ENCODE measurements at regions not wholly inside any gene's neighbourhood (a gene's known extent, or its start where the extent isn't known, plus 50 kb on each side); places are given as distances from the start of the nearest gene placed in this dataset.

DNA sequence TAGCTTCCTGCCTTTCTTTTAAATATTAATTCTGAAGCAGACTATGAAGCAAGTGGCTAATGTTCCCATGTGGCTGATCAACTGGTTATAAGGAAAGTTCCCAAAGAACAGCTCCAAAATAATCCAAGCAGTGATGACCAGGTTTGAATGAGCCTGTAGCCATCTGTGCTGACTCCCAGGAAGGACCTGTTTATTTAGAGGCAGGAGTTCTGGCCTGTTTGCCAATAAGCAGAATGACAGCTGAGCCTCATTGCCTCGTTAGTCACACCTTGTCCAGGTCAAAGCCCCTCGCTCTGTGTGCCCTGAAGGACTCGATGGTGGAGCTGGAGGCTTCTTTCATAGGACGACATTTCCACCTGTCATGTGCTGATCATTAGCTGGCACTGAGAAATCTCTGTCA lies 97.4 kb downstream of the TMEM170B start:
- TF ChIP-seq, protein P1, sequence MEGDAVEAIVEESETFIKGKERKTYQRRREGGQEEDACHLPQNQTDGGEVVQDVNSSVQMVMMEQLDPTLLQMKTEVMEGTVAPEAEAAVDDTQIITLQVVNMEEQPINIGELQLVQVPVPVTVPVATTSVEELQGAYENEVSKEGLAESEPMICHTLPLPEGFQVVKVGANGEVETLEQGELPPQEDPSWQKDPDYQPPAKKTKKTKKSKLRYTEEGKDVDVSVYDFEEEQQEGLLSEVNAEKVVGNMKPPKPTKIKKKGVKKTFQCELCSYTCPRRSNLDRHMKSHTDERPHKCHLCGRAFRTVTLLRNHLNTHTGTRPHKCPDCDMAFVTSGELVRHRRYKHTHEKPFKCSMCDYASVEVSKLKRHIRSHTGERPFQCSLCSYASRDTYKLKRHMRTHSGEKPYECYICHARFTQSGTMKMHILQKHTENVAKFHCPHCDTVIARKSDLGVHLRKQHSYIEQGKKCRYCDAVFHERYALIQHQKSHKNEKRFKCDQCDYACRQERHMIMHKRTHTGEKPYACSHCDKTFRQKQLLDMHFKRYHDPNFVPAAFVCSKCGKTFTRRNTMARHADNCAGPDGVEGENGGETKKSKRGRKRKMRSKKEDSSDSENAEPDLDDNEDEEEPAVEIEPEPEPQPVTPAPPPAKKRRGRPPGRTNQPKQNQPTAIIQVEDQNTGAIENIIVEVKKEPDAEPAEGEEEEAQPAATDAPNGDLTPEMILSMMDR (IDR thresholded peaks at IDR 0.05), result no peak
- TF ChIP-seq EP300 (IDR thresholded peaks at IDR 0.05), result no peak

Data from ovary (tissue), 3 donors.